SK-N-DZ (cell line): ENCODE measurements at regions not wholly inside any gene's neighbourhood (a gene's known extent, or its start where the extent isn't known, plus 50 kb on each side); places are given as distances from the start of the nearest gene placed in this dataset.
"Not testable (repeated sequence)": the region's sequence is repeated elsewhere in the genome, so short reads cannot be mapped to it uniquely, and the experiment has no call there.

Experiments
- DNase-seq: peaks from one replicate; pipeline ENCODE4 v3.0.0-alpha.2; 2015; ENCODE audit warnings: low spot score

DNA sequence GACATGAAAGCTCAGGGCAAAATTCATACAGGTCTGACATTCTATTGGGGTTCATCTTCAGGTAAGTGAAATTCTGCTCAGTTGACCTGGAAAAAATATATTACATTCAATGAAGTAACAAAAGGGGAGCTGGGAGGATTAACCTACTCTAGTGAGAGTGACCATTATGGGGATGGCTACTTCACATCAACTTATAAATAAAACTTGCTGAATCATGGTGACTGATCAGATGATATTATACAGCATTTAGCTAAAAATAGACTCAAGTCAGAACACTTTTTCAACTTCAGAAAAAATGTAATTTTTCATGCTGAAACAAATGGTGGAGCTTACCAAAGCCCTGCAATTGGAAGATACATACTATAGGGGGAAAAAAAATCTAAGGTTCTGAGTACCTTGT is 800.2 kb downstream of the FSCB start:
- DNase-seq, result no peak

DNA sequence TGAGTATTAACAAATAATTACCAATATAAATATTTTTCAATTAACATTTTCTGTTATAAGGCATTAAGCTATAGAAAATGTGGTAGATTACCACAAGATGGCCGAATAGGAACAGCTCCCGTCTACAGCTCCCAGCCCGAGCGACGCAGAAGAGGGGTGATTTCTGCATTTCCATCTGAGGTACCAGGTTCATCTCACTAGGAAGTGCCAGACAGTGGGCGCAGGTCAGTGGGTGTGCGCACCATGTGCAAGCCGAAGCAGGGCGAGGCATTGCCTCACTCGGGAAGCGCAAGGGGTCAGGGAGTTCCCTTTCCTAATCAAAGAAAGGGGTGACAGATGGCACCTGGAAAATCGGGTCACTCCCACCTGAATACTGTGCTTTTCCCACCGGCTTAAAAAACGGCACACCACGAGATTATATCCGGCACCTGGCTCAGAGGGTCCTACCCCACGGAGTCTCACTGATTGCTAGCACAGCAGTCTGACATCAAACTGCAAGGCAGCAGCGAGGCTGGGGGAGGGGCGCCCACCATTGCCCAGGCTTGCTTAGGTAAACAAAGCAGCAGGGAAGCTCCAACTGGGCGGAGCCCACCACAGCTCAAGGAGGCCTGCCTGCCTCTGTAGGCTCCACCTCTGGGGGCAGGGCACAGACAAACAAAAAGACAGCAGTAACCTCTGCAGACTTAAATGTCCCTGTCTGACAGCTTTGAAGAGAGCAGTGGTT is 808.4 kb downstream of the FSCB start:
- DNase-seq, result not testable (repeated sequence)

DNA sequence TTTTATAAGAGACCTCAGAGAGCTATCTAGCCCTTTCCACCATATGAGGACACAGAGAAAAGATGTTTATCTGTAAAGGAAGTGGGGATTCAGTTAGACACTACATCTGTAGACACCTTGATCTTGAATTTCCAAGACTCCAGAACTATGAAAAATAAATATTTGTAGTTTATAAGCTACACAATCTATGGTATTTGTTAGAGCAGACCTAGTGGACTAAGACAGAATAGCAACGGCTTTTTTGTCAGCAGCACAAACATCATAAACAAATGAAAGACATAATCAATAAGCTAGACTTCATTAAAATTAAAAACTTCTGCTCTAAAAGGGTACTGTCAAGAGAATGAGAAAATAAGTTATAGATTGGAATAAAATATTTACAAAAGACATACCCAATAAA is 810.1 kb downstream of the FSCB start:
- no peak for DNase-seq

DNA sequence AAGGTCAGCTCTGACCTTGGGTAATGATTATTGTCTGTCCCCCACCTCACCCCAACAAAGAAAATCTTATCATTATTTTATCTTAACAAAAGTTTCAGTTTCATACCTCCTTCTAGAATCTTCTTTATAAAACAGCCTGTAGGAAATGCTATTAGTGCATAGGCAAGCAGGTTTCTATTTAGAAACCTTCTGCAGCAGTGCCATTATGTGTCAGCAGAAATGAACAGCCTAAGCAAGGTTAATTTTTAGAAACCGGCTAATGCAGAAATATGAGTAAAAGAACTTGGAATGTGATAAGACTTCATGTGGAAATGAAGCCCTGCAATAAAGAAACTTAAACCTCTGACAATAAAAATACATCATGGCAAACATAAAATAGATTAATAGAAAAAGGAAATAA is 814.4 kb downstream of the FSCB start:
- no peak for DNase-seq

DNA sequence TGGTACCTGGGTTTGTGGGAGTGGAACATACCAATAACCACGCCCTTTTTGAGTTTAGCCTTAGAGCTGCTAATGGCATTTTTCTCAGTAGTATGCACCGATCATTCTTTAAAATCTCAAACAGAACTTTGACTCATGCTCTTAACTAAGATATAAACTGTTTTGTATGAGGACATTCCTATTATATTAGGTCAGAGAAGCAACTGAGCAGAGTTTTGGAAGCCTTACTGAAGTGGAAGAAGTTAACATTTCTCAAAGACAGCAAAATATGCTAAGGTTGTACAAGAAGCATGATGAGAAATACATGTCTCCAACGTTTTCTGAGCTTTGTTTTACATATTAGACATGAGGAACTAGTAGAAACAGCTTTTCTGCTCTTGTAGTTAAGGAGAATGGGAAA is 819.2 kb downstream of the FSCB start:
- DNase-seq, result no peak

DNA sequence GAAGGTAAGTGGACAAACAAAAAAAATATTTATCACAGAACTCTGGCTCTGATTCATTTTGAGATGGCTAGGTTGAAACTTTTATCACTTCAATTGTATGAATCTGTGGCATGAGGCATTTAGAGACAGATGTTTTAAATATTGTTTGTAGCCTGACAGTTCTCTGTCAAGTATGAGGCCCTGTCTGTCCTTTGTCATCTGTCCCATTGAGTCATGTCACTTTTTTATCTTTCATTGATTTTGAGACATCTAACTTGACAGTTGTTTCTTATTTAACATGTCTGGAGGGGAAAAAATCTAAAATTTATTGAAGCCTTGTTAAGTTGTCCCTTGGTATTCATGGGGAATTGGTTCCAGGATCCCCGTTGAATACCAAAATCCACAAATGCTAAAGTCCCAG is 829.5 kb downstream of the FSCB start:
- no peak for DNase-seq

DNA sequence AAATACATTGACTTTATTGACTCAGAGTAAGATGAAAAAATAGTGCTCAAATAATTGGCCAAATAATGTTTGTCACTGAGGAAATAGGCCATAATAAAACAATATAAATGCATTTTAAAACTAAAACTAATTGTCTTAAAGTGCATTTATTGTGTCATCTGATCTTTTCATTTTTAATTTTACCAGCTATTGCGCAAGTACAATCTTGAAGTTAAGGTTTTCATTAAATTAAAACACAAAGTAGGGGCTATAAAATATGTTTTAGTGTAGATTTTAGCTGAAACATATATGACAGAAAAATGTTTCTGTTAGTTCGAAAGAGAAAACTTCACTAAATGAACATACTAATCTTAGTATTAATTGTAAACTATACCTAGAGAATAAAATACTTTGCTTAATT is 832.8 kb downstream of the FSCB start:
- DNase-seq, result no peak

DNA sequence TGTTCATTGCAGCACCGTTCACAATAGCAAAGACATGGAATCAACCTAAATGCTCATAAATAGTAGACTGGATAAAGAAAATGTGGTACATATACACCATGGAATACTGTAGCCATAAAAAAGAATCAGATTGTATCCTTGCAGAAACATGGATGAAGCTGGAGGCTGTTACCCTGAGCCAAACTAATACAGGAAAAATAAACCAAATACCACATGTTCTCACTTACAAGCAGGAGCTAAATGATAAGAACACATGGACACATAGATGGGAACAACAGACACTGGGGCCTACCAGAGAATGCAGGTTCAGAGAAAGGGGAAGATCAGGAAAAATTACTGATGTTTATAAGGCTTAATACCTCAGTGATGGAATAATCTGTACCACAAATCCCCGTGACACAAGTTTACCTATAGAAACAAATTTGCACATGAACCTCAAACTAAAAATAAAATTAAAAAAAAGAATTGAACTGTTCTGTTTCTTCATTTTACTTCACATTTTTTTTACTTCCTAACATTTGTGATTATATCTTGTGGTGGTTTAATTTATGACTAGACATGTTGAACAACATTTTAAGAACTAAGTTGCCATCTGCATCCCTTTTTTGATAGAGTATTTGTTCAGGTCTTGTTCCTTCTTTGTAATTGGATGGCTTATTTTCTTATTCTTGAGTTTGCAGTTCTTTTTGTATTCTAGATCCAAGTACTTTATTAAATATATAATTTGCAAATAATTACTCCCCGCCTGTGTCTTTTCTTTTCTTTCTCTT is 835.2 kb downstream of the FSCB start:
- DNase-seq, result no peak

DNA sequence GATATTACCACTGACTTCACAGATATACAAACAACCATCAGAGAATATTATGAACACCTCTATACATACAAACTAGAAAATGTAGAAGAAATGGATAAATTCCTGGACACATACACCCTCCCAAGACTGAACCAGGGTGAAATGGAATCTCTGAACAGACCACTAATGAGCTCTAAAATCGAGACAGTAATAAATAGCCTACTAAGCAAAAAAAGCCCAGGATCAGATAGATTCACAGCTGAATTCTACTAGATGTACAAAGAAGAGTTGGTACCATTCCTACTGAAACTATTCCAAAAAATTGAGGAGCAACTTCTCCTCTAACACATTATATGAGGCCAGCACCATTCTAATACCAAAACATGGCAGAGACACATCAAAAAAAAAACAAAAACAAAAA is 837.7 kb downstream of the FSCB start:
- DNase-seq, result no peak

DNA sequence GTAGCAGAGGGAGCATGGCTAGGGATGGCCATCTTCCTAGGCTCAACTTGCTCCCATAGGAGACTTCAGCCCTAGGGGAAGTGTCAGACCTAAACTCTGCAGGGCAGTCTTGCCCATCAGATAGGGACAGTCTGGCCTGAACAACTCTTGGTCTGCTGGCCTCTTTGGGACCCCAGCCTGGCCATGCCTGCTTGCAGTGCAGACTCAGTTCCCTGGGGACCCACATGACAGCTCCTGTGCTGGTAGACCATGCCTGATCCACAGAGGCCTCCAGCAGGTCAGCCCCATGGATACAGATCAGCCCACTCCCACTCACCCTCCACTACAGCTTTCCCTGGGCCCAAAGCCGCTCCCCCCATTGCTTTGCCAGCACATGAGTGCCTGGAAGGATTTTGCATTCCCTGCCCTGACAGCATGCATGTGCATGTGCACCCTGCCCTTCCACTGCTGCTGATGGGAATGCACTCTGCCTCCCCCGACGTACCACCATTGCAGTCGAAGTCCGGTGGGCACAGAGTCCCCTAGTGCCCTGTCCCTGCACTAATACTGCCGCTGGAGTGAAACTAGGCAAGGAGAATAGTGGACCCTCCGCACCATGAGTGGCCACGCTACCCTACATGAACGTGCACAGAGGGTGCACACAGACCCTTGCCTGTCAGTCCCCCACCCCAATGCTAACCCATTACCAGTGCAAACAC is 841.4 kb downstream of the FSCB start:
- DNase-seq, result no peak

DNA sequence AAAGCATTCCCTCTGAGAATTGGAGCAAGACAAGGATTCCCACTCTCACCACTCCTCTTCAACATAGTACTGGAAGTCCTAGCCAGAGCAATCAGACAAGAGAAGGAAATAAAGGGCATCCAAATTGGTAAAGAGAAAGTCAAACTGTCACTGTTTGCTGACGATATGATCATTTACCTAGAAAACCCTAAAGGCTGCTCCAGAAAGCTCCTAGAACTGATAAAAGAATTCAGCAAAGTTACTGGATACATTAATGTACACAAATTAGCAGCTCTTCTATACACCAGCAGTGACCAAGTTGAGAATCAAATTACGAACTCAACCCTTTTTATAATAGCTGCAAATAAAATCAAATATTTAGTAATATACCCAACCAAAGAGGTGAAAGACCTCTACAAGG is 851.9 kb downstream of the FSCB start:
- not testable (repeated sequence) for DNase-seq

DNA sequence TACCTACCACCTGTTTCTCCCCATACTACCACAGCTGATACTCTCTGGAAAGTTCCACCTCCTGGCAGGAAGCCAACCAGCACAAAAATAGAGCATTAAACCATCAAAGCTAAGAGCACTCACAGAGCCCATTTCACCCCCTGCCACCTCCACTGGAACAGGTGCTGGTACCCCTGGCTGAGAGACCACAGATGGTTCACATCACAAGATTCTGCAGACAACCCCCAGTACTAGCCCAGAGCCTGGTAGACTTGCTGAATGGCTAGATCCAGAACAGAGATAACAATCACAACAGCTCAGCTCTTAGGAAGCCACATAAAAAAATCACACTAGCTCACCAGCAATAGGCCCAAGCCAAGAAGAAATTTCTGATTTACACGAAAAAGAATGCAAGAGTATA is 855.2 kb downstream of the FSCB start:
- DNase-seq, result no peak

DNA sequence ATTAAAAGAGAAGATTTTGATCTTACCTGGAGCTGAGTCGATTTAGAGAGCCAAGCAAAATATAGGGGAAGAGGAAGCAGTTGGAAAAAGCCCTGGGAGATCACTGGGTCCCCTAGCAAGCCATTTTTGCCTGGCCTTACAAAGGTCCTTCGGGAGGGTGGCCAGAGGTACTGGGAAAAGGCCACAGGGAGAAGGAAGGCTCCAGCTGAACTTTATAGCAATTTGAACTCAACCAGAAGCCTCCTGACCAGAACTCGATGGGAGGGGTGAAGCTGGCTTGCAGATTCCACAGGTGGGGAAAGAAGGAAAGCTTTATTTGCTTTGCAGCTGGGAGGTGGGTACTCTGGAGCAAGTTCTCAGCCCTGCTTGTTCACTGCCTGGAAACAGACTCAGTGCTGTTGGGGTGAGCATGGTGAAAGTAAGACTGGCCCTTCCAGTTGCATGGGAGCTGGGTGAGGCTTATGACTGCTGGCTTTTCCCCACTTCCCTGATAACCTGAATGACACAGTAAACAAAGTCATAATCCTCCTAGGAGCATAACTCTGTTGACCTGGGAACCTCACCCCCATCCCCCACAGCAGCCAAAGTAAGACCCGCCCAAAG is 855.8 kb downstream of the FSCB start:
- DNase-seq, result no peak

DNA sequence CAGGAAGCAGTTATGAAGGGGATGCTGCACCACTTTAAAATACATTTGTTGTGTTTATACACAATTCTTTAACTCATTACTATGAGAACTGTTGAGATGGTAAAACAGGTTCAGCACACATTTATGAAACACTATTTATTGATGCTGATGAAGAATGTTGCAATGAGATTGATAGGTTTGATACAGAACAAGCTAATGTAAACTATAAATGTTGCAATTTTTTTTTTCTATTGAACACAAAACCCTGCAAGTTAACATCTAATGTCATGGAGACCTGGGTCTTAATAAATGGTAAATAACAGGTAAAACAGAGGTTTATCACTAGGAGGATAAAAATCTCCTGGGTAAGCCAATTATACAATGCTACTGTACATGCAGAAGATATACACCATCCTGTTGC is 857.6 kb downstream of the FSCB start:
- no peak for DNase-seq

DNA sequence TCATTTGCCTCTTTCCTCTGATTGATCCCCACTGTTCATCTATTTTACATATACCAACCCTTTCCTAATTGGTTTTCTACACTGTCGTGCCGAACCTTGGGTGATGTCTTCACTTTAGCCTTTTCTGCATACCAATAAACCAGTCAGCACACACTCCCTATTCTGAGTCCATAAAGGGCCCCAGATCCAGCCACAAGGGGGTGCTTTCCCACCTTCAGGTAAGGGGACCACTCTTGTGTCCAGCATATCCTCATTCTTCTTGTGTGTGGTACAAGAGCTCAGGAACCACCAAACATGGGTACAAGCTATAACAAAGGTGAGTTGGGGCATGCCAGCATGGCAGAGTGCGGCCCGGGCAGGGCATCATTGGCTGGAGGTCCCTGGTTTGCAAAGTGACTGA is 859.8 kb downstream of the FSCB start:
- no peak for DNase-seq

DNA sequence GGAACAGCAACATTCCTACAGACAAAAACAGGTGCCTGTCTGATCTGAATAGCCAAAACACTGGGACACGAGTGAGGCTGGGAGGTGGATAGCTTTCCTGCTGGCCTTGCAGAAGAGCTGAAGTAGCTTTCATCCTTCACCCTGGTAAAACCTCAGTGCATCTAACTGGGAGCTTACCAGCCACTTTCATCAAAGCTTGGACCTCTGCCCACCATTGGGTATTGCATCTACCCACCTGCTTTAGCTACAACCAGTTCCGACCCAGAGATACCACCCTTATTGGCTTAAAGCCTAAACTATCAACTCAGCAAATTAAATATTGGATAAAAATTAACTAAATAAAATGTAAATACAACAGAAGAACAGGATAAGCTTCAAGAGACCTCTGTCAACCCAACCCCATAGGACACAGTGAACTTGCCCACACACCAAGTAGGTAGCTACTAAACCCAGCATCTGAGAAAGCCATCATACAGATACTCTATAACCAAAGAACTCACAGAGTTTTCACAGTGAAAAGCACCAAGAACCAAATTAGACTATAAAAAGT is 866.3 kb downstream of the FSCB start:
- DNase-seq, result no peak

DNA sequence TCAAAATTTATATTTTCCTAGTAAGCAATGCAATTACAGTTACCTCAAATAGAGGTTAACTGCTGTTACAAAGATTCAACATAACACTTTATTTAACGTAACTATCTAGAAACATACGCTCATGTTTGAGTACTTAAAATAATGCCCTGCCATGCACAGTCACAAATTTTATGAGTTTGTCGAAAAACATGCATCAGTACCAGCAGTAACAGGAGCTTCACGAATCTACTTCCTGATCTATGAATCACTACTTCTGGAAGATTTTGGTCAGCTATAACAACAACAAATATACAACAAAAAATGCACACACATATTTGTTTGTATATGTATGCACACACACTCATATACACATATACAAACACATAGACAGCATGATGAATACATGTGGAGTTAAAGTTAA is 881.8 kb downstream of the FSCB start:
- no peak for DNase-seq

DNA sequence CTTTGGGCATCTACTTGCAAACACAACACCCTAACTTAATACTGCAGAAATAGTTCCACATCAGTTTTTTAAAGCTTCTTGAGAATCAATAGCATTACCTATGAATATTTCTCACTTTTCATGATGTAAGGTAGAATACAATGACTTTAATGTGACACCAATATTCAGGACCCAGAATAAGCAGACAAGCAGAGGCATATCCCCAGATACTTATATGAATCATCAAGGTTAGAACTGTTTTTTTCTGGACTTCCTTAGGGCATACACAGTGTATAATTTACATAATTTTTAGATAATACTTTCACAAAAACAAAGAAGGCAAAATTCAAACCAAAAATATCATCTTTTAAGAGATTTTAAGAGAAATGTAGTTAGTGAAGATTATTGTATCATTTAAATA is 885.8 kb downstream of the FSCB start:
- no peak for DNase-seq

DNA sequence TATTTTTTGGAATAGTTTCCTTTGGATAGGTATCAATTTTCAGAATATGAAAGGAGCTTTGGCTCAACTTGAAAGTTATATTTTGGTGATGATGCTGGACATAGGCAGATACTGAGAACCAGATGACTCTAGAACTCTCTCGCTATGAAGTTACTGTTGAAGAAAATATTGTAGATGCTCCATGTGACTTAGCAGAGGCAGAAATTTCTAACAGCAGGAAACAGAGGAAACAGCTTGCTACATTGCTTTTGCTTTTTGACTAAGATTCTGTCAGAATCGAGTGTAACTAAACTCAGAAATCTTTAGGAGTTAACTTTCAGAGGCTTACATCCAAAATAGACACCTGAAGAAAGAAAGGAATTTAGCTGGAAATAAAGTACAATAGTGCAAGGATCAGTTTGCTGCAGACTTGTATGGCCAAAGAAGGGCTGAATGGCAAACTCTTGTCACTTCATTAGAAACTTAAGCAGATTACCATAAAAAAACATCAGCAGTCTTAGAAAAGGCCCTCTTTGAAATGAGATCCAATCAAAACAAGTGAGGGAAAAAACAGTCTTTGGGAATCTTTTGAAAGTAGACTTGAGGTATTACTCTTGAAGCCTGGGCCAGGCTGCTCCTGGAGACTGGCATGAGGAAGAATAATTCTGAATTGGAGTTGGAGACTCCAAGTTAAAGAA is 911.8 kb downstream of the FSCB start:
- DNase-seq, result no peak

DNA sequence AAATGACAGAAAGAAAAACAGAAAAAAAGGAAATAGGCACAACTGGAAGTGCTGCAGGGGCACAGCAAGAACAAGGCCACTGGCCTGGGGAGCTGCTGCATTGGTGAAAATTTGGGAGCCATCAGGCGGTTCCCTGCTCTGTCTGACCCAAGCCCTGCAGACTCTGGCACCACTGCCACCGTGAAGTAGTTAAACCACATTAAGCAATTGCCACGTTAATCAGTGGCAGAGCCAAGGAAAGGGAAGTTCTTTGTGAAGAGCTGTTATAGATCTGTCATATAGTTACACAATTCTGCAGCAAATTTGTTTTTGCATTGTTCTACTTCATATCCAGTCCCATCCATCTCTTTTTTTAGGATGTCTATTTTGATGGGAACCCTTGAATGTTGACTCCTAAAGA is 915.3 kb downstream of the FSCB start:
- no peak for DNase-seq

DNA sequence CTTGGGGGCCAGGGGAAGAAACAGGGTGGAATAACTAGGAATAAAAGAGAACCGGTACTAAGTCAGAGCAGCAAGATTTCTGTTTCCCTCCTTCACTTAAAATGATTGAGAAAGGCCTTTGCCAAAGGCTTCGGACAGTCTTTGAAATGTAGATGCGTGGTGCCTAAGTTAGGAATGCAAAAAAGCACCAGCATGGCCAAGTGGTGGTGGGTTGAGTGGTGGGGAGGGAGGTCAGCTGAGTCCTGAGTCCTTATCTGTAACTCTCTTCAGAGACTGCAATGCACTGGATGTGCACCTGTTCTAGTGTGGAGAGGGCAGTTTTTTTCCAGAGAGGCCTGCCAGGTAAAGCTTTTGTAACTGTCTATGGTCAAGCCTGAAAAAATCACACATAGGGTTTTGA is 919.9 kb downstream of the FSCB start:
- no peak for DNase-seq

DNA sequence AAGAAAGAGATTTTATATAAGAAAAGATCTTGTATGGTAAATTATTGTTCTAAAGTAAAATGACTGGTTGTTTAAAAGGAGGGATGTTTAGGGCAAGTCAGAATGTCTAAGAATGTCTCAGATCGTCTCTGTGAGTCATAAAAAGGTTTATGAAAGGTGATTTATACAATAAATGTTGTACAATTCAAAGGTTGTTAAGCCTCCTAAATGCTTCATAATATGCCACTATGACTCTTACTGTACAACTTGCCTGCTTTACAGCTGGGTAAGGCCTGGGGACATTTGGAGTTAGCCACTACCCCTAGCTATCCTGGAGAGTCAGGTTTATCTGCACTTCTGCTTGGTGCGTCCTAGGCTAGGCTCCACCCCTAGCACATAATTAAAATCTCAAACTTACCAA is 927.4 kb downstream of the FSCB start:
- no peak for DNase-seq
